ENCODE measurements at regions not wholly inside any gene's neighbourhood (a gene's known extent, or its start where the extent isn't known, plus 50 kb on each side); places are given as distances from the start of the nearest gene placed in this dataset.

DNA sequence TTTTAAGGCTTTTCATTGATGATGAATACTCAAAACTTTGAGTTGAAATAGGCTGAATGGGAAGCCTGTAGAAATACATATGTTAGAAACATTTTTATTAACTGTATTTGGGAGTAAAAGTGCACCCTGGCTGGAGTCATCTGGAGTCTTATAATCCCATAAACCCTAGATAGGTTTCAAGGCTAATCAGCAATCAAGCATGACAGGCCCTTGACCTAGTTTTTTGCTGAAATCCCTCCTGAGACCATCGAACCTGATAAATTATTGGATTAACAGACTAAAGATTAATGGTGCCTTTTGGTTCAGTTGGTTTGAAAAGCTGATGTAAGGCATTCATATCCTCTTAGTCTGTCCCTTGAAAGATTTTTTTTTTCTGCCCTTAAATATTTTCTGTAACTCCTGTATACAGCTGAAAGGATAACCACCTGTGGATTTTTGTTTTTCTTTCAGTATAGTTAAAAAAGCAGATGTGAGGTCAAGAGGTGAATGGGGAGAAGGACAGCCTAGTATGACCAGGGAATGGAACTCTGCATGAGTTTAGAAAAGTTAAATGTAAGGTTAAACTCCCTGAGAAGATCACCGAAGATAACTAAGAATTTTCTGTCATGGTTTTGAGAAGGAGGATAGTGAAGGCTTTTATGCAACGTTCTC, 69.4 kb upstream of the STXBP5L start:
- no peak for DNase-seq

DNA sequence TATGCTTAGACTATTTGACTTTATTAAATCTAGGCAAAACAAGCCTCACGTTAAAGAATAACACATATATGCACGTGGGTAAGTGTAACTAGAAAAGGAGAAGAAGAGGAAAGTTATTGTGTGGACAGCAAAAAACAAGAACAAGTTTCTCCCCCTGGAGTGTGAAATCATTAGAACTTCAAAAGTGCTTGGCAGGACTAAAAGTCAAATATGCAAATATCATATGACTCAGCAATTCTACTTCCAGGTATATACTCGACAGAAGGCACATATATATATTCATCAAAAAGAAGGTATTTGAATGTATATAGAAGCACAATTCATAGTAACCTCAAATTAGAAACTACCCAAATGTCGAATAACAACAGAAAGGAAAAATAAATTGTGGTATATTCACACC, 68.9 kb upstream of the STXBP5L start:
- no peak for DNase-seq

DNA sequence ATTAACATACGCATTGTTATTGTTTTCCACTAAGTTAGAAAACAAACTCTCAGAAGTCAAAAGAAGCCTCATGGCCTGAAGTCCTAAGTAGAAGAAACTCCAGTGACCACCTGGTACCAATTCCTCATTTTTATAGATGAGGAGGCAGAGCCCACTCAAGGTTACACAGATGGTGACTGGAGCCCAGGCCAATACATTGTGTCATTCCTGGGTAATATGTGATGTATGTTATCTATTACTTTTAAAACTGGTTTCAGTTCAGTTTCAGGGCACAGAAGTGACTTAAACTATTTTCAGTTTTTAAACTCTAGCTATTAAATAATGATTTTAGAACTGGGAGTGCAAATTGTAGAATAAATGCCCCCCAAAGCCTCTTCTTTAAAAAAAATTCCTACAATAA, 66.7 kb upstream of the STXBP5L start:
- DNase-seq: no peak

DNA sequence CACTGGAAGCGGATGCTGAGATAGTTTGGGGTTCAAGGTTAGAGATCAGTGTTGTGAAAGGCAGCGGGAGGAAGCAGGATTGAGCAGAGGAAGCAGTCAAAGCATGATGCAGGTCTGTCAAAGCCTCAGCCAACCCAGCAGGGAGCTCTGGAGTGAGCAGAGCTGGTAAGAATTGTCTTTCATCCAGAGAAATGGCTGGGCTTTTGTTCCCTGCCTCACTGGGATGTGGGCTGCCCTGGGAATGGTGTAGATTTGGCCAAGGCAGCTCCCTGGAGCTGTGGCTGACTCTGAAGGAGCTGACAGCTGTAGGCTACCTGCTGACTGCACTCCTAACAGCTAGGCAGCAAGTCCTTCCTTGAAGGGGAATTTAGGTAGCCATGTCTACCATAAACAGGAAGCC, 61.9 kb upstream of the STXBP5L start:
- no peak for DNase-seq

DNA sequence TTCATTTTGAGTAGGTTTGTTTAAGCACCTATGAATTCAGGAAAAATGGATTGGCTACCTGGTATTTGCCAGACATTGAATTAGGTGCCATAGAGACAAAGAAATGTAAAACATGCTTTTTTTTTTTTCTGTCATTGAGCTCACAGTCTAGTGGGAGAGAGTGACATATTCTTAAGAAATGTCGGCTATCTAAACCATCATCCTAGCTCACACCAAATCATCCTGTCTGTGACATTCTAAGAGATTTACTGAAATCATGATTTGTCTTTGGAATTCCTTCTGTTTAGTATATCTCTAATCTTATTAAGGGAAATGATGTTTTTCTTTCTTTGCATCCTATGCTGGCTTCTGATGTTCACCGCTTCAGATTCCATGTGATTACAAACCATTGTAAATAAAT, 59.5 kb upstream of the STXBP5L start:
- no peak for DNase-seq

DNA sequence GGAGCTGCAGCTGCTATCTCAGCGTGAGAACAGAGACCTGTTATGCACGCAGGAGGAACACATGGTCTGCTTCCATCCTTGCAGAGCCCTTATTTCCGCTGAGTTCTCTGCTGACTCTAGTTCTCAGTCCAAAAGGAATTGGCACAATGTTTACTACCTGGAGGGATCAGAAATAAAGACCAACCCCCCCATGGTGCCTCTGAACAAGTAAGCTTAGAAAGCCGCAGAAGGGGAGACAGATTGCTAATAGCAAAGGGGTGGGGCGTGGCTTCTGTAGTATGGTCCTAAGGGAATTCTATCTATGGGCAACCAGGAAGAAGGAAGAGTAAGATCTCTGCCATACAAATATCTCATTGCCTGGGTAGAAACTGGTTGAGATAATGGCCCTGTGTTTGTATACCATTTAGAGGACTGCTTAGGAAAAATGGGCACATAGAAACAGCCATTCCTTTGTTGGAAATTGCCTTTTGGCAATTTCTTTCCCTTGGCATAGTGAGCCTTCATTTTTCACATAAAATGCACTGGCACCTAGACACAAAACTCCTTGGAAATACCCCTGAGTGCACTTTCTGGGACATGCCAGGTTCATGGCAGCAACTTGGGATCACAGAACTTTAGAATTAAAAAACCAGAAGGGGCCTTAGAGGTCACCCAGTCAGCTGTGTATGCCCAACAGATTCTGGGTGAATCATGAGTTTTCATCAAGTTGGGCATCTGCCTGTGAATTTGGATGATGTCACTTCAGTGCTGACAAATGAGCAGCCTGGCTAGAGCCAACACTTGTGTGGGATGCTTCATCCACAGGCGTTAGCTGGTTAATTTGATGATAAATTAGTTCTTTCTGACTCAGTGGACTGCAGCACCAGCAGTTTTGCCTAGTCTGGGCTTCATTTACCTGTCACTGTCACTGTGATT, 57.4 kb upstream of the STXBP5L start:
- DNase-seq: peak; percentile 64

DNA sequence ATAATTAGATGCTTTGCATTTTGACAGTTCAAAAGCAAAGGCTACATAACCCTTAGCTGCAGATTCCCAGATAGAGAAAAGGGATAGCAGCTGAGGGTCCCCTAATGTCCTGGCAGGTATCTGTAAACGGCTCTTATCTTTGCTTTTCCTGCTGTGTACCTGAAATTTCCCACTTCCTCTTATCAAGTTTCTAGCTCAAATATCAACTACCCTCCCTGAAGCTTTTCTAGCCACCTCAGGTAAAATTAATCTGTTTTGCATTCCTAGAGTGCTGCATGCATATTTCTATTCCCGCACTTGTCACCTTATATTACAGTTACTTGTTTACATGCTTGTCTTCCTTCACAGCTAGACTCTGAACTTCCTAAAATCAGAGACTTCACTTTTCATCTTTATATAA, 55.6 kb upstream of the STXBP5L start:
- no peak for DNase-seq

DNA sequence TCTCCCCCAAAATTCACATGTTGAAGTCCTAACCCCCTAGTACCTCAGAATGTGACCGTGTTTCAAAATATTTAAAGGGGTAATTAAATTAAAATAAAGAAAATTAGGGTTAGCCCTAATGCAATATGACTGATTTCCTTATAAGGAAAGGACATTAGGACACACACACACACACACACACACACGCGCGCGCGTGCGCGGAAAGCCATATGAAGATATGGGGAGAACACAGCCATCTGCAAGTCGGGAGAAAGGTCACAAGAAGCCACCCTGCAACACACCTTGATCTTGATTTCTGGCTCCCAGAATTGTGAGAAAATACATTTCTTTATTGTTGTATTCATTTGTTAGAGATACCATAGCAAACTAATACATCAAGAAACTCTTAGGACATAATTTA, 54.6 kb upstream of the STXBP5L start:
- DNase-seq: no peak

DNA sequence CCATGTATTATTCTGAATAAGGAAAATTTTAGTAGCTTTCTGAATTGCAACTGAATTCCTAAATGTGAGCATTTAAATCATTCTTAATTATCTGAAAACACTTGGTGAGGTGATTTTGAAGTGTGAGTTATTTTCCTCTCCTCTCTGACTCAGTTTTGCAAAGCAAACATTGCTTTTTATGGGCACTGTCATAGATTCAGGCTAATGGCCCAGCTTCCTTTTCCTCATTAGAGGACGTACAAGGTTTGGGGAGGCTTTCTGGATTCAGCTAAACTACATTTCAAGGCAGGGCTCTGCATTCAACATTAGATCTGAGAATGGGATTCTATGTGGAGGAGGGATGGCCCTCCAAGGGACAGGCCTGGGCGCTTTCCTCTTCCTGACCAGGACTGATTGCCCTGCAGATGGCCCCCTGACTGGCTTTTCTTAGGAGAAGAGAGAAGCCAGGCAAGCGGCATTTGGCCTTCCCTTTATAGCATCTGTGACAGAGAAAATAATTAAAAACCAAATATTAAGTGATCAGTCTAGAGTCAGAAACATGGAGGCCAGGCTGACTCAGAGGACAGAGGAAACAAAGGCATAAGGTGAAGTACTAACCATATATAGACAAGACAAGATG, 53.0 kb upstream of the STXBP5L start:
- no peak for DNase-seq

DNA sequence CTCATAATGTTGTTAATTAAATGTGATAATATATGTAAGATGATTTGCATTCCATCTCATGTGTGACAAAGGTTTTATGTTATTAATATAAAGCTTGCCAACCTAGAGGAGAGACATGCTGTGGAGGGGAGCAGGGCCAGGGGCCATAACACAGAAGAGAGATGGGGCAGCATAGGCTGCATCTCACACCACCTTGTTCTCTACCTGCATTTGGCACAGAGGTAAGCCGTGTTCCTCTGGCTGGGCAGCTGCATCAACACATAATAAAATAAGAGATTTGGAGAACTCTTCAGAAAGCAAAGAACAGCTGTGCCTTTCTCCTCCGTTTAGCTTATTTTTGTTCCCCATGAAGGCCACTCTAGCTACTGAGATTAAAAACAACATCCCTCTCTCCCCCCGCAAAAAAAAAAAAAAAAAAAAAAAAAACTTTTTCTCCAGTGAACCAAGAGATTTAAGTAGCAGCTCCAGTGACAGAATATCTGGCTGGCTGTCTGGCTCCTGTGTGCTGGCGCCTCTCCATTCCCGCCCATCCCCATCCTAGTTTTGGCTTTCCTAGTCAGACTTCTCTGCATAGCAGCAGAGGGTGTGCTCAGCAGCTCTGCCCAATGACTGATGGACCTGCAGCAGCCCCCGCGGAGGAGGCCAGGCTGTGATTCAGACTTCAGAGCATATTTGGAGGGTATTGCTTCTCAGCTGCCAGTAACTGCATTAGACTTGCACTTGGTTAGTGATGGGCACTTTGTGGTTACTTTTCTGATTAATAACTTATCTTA, 52.2 kb upstream of the STXBP5L start:
- DNase-seq: peak; percentile 8

Data from NCI-H1694 treated with DMSO at 0.1 percent for 48 hours (cell line).